Muscle of arm (tissue), 1 donor: ENCODE measurements at regions not wholly inside any gene's neighbourhood (a gene's known extent, or its start where the extent isn't known, plus 50 kb on each side); places are given as distances from the start of the nearest gene placed in this dataset.
"Not testable (repeated sequence)": the region's sequence is repeated elsewhere in the genome, so short reads cannot be mapped to it uniquely, and the experiment has no call there.

Experiments used
- DNase-seq: peaks from one replicate; pipeline ENCODE4 v3.0.0-alpha.2; 2013

GRCh38 chr21:15433091-15433490 lies 296.7 kb upstream of the USP25 start:
- DNase-seq, result no peak

GRCh38 chr21:15434163-15434905 lies 295.4 kb upstream of the USP25 start:
- DNase-seq, result no peak

- no peak for DNase-seq
Measured at GRCh38 chr21:15436031-15436430, 293.8 kb upstream of the USP25 start.

GRCh38 chr21:15437883-15438282 lies 291.9 kb upstream of the USP25 start:
- DNase-seq, result no peak

GRCh38 chr21:15439726-15440125 lies 290.1 kb upstream of the USP25 start:
- no peak for DNase-seq

- no peak for DNase-seq
Measured at GRCh38 chr21:15441060-15441493, 288.7 kb upstream of the USP25 start.

- no peak for DNase-seq
Measured at GRCh38 chr21:15441992-15442391, 287.8 kb upstream of the USP25 start.

- no peak for DNase-seq
Measured at GRCh38 chr21:15442743-15443469, 286.9 kb upstream of the USP25 start.

- no peak for DNase-seq
Measured at GRCh38 chr21:15443740-15444117, 286.1 kb upstream of the USP25 start.

- no peak for DNase-seq
Measured at GRCh38 chr21:15444118-15444960, 285.4 kb upstream of the USP25 start.

- DNase-seq, result no peak
Measured at GRCh38 chr21:15445327-15445726, 284.5 kb upstream of the USP25 start.

- no peak for DNase-seq
Measured at GRCh38 chr21:15446223-15446622, 283.6 kb upstream of the USP25 start.

- DNase-seq, result no peak
Measured at GRCh38 chr21:15449556-15449955, 280.2 kb upstream of the USP25 start.

- DNase-seq, result no peak
Measured at GRCh38 chr21:15453261-15453660, 276.5 kb upstream of the USP25 start.

GRCh38 chr21:15453785-15454184 lies 276.0 kb upstream of the USP25 start:
- DNase-seq, result not testable (repeated sequence)

GRCh38 chr21:15454931-15455330 lies 274.9 kb upstream of the USP25 start:
- not testable (repeated sequence) for DNase-seq

- DNase-seq, result no peak
Measured at GRCh38 chr21:15455819-15456462, 273.8 kb upstream of the USP25 start.

- no peak for DNase-seq
Measured at GRCh38 chr21:15457965-15458364, 271.8 kb upstream of the USP25 start.

GRCh38 chr21:15462092-15462491 lies 267.7 kb upstream of the USP25 start:
- DNase-seq, result no peak

- DNase-seq, result no peak
Measured at GRCh38 chr21:15466329-15466728, 263.5 kb upstream of the USP25 start.

- no peak for DNase-seq
Measured at GRCh38 chr21:15468368-15468767, 261.4 kb upstream of the USP25 start.
